Amniotic stem cell (primary cell): ENCODE measurements at regions not wholly inside any gene's neighbourhood (a gene's known extent, or its start where the extent isn't known, plus 50 kb on each side); places are given as distances from the start of the nearest gene placed in this dataset.
"Not testable (repeated sequence)": the region's sequence is repeated elsewhere in the genome, so short reads cannot be mapped to it uniquely, and the experiment has no call there.

Experiments
- DNase-seq: peaks from one replicate; lab custom pipeline; 2025; lab: John Stamatoyannopoulos, UW

GRCh38 chr3:44130249-44130648 is 111.4 kb upstream of the TOPAZ1 start:
- DNase-seq = no peak

- DNase-seq = no peak
Measured at GRCh38 chr3:44132061-44132460, 109.6 kb upstream of the TOPAZ1 start.

- no peak for DNase-seq
Measured at GRCh38 chr3:44132593-44132992, 109.1 kb upstream of the TOPAZ1 start.

GRCh38 chr3:44136421-44136820 is 105.3 kb upstream of the TOPAZ1 start:
- DNase-seq = no peak

- DNase-seq = no peak
Measured at GRCh38 chr3:44146073-44146472, 95.6 kb upstream of the TOPAZ1 start.

- DNase-seq = no peak
Measured at GRCh38 chr3:44159696-44160300, 81.9 kb upstream of the TOPAZ1 start.

GRCh38 chr3:44160818-44161217 is 80.9 kb upstream of the TOPAZ1 start:
- no peak for DNase-seq

GRCh38 chr3:44171891-44172290 is 69.8 kb upstream of the TOPAZ1 start:
- no peak for DNase-seq

GRCh38 chr3:44172701-44173100 is 69.0 kb upstream of the TOPAZ1 start:
- DNase-seq = not testable (repeated sequence)

- DNase-seq = no peak
Measured at GRCh38 chr3:44173263-44173662, 68.4 kb upstream of the TOPAZ1 start.

GRCh38 chr3:44175070-44175469 is 66.6 kb upstream of the TOPAZ1 start:
- no peak for DNase-seq

- DNase-seq = no peak
Measured at GRCh38 chr3:44179246-44179645, 62.4 kb upstream of the TOPAZ1 start.

- no peak for DNase-seq
Measured at GRCh38 chr3:44184319-44184953, 57.2 kb upstream of the TOPAZ1 start.

GRCh38 chr3:44185396-44185915 is 56.2 kb upstream of the TOPAZ1 start:
- DNase-seq = no peak

GRCh38 chr3:44186111-44186672 is 55.5 kb upstream of the TOPAZ1 start:
- DNase-seq = no peak

- DNase-seq = no peak
Measured at GRCh38 chr3:44186712-44187111, 55.0 kb upstream of the TOPAZ1 start.
